COLO668 (cell line): ENCODE measurements at regions not wholly inside any gene's neighbourhood (a gene's known extent, or its start where the extent isn't known, plus 50 kb on each side); places are given as distances from the start of the nearest gene placed in this dataset.

Experiments
- DNase-seq: peaks from one replicate; lab custom pipeline; 2025; ENCODE audit not compliant: unreplicated experiment; lab: John Stamatoyannopoulos, UW

DNA sequence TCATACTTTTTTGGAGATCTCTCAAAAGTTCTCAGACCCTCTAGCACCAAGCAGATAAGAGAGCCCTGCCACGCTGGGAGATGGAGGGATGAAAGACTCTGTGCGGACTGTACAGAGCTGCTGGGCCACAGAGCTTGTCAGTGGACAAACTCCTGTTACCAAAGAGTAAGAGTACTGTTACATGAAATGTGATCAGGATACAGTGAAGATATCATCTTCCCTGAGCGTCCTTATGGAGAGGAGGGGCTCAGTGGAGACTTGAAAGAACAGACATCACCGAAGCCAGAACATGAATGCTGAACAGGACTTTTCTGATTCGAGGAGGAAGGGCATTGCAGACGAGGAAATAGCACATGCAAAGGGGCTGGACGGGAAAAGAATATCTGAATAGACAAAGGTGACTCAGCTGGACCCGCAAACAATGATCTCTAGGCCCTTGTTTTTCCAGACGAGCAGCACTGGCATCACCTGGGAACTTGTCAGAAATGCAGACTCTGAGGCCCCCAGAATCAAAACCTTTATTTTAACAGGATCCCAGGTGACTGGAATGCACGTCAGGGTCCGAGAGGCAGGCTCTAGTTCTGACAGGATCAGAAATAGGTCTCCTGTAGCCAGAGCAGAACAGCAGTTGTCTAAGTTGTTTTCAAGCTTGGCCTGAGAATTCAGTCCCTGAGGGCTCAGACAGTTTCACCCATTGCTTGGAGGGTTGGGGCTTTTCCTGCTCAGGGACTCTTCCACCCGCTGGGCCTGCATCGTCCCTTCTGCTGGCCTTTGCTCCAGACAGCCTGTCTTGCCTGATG, 277.9 kb downstream of the RPLP1 start:
- DNase-seq, result peak; percentile 30

DNA sequence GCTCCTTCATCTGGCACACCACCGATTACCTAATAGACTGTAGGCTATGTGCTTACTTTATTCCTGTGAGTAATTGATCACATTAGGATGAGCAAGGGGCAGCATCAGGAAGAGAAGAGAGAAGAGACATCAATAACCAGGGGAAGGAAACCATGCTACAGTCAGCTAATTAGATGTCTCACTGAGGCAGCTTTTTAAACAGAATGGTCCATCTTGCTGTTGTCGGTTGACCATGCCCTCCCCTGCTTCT, 278.4 kb downstream of the RPLP1 start:
- no peak for DNase-seq

DNA sequence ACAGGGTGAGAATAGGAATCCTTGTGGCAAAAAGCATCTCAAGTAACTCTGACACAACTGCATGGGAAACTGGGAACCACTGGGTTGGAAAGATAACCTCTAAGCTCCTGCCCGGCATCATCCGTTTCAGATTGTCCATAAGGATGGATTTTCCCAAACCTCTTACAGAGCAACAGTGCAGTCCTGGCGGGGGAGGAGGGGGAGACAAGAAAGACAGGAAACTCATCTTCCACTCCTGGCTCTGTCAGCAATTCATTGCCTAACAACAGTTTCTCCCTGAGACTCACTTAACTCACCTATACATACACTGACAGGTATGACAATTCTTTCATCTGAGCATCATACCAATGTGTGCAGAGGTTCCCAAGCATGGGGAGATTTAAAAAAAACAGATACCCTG, 279.0 kb downstream of the RPLP1 start:
- no peak for DNase-seq

DNA sequence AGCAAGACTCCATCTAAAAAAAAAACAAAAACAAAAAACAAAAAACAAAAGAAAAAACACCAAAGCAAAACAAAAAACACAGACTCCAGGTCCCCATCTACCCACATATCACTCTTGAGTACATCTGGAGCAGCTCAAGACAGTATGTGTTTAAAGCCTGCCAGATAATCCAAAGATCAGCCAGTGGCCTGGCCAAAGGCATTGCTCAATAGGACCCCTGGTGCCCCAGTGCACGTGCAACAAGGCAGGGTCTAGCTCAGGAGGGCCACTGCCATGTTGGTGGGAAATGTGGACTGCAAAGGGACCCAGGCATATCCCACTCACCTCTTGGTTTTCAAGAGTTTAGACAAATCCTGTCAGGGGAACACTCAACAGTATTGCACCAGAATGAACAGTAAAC, 279.5 kb downstream of the RPLP1 start:
- no peak for DNase-seq

DNA sequence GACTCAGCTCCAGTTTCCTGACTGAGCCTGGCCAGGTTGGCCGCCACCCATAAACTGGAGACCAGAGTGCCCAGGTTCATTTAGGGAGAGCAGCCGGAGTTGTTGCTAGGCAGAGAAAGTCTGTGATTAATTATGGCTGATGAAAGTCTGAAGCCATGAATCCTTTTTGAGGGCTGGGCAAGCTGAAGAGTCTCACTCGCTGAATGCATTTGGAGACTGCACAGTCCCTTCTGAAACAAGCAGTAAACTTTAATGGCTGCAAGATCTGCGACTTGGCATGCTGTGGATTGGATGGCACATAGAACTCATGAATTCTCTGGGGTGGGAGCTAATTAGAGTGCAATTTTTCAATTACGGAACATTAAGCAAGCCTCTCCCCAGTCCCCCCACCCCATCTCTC, 282.1 kb downstream of the RPLP1 start:
- DNase-seq, result no peak

DNA sequence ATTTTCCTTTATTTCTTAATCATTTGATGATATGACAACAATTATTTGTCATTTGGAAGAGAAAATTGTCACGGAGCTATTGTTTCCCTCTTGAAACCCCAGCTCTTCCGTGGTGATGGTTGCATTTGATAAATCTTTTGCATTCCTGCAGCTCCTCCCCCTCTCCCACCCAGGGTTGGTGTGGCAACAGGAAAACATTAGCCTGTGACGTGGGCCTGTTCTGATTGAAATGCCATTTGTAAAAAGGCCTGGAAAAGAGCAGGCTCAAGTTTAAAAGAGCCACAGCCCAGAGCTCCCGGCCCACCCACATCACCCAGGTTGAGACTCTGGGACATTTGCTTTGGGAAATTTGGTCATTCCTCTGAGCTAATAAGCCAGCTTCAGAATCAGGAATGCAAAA, 282.5 kb downstream of the RPLP1 start:
- DNase-seq, result no peak

DNA sequence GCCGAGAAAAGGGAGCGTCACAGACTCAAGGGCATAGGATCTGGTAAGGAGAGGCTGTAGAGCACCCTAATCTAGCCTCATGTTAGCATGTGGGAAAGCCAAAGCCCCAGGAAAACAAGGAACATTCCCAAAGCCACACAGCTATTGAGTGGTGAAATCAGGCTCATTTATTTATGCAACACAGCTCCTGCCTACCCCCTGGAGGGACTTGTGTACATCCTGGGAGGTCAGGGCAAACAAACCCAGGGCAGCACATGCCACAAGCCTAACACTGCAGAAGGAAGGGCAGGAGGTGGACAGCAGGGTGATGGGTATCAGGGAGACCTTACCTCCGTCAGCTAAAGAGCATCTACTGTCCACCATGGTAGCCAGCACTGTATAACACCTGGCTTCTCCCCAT, 283.5 kb downstream of the RPLP1 start:
- peak; percentile 16 for DNase-seq

DNA sequence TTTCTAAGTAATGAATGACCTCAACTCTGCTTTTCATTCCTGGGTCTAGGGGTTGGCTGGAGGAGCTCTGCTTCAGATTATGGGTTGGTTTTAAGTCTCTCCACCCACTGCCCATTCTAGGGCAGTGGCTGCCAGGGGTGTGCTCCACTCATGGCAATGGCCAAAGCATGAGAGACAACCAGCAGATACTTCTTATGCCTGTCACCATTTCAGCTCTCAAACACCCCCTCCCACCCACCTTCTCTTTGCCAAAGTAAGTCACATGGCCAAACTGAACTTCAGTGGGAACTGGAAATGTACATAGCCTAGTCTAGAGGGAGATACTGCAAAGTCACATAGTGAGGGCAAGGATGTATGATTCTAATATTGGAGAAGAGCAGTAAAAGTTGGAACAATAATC, 285.3 kb downstream of the RPLP1 start:
- DNase-seq, result no peak

DNA sequence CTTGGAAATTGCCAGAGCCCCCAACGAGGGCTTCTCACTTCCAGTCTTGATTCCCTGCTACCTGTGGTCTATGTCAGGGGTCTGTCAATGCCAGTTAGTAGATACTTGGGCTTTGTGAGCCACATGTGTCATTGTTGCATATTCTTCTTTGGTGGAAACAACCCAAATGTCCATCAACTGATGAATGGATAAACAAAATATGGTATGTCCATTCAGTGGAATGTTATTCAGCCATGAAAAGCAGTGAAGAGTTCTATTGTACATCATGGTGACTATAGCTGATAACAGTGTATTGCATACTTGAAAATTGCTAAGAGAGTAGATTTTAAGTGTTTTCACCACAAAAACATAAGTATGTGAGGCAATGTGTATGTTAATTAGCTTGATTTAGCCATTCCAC, 288.1 kb downstream of the RPLP1 start:
- no peak for DNase-seq

DNA sequence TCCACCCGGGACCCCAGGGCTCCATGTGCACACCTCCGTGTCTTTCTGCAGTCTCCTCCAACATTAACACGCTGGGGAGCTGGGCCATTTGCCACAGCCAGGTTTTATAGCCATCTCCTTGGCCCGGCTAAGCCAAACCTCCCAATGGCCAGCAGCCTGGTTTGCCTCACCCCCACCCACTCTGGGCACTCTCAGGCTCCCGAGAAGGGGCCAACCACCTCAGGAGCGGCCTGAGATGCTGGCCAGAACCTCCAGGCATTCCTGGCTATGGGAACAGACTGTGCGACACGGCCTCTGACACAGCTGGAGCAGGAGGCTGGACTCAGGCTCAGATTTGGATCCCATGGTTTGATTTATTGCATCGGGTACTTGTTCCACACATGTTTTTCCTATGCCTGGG, 289.7 kb downstream of the RPLP1 start:
- DNase-seq, result no peak

DNA sequence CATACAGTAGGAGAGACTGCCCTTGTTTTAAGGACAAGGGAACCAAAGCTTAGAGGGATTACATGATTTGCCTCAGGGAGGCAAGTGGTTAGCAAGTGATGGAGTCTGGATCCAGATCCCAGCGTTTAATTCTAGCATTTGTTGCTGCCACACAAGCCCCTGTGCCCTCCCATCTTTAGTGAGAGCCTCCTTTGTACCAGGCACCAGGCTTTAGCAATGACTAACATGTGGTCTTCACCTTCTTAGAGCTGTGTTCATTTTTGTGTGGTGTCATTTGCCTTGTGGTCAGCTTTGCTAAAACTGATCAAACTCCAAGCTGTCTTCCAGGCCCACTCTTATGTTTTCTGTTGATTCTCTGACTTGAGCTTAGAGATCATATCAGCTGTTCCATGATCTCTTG, 290.5 kb downstream of the RPLP1 start:
- no peak for DNase-seq

DNA sequence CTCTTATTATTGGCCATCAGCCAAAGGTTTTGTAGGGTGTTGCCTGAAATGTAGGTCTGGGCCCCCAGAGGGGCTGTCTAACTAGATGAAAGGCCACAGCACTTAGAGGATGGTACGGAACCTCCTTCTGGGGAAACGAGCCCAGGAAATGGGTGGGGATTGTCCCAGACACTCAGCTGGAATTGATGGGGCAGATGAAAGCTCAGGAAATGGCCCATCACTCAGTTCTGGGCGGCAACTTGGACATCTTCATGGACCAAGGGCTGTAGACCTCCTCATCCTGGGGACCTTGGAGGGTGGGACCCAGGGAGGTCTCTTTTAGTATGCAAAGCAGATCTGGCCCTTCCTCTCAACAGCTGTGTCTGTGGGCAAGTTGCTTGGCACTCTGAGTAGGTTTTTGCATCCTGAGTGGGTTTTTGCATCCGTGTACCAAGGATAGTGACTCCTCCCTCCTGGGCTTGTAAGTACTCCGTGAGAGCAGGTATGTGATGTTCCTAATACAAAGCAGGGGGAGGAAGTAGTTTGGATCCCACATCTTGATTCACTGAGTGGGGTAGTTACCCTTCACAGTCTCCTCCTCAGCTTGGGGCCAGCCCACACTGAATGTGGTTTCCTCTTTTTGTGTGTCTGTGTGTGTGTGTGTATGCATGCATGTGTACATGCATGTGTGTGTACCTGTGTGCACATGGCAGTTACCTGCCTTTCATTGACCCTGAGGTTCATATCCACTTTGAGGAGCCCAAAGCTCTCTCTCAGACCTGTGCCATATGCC, 292.0 kb downstream of the RPLP1 start:
- DNase-seq, result no peak

DNA sequence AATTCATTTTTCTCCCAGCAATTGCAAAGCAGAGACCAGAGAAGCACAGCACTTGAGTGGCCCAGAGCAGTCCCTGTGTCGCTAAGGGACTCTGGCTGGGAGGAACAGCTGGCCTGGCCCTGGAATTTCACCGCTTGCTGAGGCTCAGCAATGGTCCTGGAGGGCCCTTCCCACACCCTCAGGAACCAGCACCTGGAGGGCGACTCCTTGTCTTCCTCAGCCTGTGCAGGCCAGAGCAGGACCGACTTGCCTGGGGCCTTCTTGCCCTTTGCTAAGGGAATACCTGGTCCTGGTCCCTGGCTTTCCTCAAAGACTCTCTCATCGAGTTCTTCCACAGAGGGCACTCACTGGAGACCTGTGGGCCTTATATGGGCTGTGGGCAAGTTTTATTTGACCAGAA, 294.6 kb downstream of the RPLP1 start:
- DNase-seq, result no peak

DNA sequence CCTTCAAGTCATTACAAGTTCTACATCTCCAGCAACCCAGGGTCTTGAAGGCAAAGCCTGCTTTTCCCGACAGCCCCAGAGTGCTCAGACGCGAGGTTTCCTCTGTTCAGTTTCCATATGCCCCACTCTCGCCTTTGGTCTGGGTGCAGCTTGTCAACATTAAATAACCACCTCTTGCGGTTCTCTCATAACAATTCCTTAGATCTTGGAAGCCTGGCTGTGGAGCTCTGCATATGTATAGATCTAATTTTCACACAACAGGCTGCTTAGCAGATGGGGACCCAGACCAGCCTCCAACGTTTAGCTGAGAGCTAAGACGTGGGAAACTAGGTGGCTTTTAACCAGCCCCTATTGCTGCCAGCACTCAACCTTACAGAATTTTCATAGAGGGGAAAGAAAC, 295.5 kb downstream of the RPLP1 start:
- DNase-seq, result no peak

DNA sequence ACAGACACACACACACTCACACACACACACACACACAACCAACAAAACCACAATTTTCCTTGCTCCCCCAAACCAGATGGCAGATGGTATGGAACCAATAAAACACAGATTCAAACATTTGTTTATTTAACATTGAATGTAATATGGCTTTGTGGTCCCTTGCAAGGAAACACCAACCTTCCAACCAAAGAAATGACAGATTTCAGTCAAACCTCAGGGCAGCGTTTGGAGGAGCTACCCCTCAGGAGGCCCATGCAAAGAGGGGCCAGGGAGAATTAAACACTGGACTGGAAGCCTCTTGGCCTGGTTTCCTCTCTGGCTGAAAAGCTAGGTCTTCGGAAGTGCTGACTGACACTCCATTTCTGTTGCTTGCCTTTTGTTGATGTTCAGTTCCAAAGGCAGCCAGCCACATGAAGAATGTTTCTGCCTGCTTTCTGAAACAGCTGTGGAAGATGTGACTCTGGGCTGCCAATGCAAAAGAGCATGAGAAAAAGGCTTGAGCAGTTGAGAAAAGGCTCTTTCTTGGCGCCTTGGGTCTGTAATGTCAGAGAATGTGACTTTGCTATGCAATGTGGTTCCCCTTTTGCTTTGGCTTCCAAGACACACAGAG, 296.1 kb downstream of the RPLP1 start:
- DNase-seq, result no peak

DNA sequence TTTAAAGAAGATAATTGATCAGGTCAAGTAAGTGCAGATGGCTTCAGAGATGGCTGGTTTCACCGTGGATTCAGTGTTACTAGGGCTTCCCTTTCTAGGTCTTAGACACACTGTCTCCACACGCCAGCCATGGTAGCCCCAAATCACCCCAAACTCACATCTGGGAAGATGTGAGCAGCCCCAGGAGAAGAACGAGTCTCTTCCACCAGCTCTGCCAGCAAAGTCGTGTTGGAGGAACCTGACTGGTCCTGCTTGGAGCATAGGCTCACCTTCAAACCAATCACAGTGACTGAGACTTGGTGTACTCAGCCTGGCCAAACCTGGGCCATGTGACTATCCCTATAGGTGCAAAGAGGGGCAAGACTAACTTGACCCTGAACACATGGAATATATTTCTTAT, 296.7 kb downstream of the RPLP1 start:
- no peak for DNase-seq

DNA sequence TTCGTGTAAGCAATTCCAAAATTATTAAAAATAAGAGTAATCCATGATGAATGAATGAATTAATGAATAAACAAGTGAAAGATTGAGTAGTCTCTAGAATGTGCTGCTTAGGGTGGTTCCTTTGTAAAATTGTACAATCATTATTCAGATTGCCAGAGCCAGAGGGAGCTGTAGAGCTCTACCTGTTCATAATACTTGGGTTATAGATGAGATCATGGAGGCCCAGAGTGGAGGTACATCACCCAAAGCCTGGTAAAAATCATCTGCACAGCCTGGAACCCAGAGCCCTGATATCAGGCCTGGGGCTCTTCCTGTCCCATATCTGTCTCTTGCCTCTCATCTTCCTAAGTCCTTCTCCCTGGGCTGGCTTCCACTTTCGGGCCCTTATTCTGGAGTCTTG, 297.2 kb downstream of the RPLP1 start:
- DNase-seq, result no peak

DNA sequence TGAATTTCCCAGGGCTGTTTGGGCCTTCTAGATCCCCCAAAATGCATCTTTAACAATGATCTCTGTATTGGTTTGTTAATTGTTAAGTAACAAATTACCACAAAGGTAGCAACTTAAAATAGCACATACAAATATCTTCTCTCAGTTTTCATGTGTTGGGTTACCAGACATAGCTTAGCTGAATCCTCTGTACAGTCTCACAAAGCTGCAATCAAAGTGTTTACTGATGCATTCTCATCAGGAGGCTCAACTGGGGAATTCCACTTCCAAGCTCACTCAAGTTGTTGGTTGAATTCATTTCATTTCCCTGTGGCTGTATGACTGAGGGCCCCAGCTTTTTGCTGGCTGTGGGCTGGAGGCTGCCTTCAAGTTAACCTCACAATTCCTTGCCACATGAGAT, 297.6 kb downstream of the RPLP1 start:
- no peak for DNase-seq

DNA sequence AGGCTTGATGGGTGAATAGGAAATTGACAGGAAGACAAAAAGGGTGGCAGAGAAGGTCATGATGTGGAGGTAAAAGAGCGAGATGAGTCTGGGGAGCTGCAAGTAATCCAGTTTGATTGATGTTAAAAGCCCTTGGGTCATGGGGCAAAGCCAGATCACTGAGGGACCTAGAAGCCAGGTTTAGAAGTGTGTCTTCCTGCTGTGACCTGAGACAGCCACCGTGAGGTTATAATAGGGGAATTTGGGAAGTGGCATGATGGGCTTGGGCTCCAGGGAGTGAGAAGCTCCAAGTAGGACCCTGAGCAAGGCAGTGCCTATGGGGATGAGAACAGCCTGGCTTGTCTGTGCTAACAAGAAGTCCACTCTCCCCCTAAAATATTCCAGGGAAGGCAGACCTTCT, 298.5 kb downstream of the RPLP1 start:
- no peak for DNase-seq

DNA sequence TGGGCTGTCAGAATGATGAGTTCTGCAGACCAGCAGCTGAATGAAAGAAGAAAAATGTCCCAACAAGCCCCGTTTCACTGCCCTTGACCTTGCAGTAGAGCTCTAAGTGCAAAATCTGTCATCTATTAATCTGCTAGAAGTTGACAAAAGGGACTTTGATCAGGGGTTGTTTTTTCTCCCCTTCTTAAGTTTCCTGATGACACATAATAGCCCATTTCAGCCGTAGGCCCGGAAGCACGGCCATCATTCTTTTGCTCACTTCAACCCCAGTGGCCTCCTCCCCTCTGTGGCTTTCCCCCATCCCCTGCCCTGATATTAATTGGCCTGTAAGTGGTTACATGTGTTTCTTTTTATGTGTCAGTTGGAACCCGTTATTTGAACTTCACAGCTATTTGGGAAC, 298.9 kb downstream of the RPLP1 start:
- DNase-seq, result no peak

DNA sequence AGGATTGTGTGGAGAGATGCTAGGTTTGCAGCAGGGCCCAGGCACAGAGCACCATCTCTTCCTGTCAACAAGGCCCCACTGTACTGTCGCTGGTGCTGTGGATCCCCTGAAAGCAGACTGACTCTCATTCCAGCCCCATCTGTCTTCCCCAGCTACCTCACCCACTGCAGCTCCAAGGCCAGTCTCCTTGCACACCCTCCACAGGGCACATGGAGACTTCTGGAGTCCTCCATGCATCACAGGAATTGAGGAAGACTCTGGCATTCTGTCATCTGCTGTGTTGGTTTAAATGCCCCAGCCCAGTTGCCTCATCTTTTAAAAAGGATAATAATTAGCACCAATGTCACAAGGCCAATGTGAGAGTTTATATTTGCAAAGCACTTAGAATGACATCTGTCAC, 301.2 kb downstream of the RPLP1 start:
- no peak for DNase-seq

DNA sequence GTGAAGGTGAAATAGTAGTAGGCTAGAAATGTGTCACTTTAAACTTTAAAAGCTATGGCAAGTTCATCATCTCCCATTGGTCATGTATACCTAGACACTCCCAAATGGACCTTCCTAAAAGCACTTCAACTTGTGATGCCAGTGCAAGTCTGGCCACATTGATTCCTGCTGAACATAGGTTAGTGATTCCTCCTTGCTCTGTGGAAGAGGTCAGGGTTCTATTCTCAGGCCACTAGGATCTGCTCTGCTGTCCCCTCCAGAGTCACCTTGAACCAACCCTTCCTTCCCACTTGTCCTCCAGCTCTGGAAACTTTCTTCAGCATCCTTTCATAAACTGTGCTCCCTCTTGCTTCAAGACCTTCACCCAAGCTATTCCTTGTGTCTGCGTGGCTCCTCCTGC, 301.7 kb downstream of the RPLP1 start:
- DNase-seq, result no peak
